Hematopoietic multipotent progenitor cell treated with erythropoietin and hydrocortisone succinate and interleukin-3 and kit ligand, for 6 days (in vitro differentiated cells): ENCODE measurements at regions not wholly inside any gene's neighbourhood (a gene's known extent, or its start where the extent isn't known, plus 50 kb on each side); places are given as distances from the start of the nearest gene placed in this dataset.
"Not testable (repeated sequence)": the region's sequence is repeated elsewhere in the genome, so short reads cannot be mapped to it uniquely, and the experiment has no call there.

Source experiments
- DNase-seq: peaks from one replicate; pipeline ENCODE4 v3.0.0-alpha.2; 2015

DNA sequence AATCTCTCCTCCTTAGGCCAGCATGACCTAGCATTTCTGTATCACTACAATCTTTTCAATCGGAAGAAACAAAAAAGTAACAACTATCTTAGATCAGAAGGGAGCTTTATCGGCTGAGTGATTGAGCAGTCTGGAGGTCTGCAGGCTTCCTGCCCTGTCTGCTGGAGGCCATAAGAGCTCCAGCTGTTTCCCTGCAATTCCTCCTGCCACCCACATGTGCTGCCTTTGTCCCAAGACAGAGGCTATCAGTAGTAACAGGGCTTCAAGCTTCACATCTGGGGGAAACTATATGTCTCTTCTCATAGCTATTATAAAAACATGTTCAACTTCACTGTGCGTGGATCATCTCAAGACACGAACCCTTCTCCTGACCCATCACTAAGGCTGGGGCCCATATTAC is 70.1 kb upstream of the VWC2 start:
- peak; percentile 1 for DNase-seq

- DNase-seq: no peak
These were observed 69.6 kb upstream of the VWC2 start for GRCh38 chr7:49703881-49704280.

GRCh38 chr7:49706106-49706505 is 67.3 kb upstream of the VWC2 start:
- DNase-seq: no peak

DNA sequence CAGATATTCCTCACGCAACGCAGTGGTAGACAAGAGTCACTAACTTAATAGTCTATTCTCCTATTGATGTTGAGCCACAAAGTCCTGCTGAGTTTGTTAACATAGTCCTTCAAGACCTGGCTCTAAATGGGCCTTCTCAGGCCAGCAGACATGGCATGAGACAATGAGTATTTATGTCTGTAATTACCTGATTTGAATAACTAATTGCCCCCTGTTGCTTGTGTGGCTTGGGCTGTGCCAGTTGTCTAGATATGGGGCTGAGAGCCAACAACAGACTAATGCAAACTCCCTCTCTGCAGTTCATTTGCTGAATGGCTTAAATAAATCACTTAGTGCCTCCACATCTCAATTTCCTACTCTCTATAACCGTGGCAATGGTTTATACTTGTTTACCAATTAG is 65.5 kb upstream of the VWC2 start:
- no peak for DNase-seq

- DNase-seq: no peak
These were observed 64.8 kb upstream of the VWC2 start for GRCh38 chr7:49708590-49708989.

GRCh38 chr7:49711072-49711723 is 62.2 kb upstream of the VWC2 start:
- not testable (repeated sequence) for DNase-seq

DNA sequence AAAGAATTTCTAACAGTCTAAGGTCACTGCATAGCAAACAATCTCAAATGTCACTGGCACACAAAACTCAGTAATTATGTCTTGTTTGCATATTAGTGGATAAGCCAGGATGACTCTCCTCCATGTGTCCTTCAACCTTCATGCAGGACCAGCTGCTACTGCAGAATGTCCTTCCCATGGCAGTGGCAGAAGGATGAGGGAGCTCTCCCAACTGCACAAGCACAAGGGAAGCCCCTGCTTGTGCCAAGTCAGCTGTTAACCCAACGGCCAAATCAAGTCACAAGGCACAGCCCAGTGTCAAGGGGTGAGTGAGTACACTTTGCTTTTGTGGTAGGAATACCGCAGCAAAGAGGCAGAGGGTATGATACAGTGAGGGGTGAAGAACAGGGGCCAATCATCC is 59.3 kb upstream of the VWC2 start:
- DNase-seq: no peak

- DNase-seq: no peak
These were observed 58.0 kb upstream of the VWC2 start for GRCh38 chr7:49715486-49715885.

DNA sequence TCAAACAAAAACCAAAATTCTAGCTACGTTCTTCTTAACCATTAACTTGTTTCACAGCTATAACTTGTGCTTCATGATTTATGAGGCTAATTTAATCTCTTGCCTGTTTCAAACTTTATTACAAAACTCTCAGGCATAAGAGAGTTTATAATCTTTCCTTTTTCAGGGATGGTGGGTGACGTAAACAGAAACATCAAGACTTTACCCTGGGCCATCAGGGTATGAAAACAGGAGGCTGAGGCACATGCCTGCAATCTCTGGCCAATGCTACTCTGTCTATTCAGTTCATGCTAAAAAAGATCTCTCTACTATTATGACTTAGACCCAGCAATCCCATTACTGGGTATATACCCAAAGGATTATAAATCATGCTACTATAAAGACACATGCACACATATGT is 55.9 kb upstream of the VWC2 start:
- DNase-seq: no peak

DNA sequence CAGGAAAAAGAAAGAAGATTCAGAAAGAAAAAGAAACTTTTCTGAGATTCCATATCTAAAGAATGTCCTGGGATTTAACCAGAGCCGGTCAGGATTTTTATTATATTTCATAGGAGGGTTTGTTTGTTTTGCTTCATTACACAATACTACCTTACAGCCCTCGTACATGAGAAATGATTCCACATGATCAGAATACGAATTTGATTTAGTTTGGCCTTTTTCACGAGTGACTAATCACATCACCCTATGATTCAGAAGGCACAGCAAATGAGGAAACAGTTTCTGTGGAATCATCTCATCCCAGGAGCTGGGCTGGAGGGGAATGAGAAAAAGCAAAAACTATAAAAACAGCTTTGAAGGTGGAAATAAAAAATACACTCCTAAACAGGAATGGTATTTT is 54.7 kb upstream of the VWC2 start:
- no peak for DNase-seq

DNA sequence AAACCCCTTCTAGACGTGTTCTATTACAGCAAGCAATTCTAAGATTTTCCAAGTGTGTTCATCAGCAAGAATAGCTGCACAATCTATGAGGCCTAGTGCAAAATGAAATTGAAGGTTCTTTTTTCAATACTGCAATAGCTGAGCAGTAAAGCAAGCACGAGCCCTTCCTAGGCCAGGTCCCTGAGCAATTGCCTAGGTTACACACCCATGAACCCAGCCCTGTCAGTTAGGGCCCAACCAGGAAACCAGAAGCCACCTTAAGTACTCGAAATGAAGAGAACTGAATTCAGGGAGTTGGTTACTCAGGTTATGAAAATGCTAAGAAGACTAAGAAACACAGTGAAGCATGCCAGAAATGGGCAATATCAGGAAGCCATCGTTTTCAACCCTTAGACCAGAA is 52.0 kb upstream of the VWC2 start:
- DNase-seq: no peak
